ENCODE measurements at regions not wholly inside any gene's neighbourhood (a gene's known extent, or its start where the extent isn't known, plus 50 kb on each side); places are given as distances from the start of the nearest gene placed in this dataset.

DNA sequence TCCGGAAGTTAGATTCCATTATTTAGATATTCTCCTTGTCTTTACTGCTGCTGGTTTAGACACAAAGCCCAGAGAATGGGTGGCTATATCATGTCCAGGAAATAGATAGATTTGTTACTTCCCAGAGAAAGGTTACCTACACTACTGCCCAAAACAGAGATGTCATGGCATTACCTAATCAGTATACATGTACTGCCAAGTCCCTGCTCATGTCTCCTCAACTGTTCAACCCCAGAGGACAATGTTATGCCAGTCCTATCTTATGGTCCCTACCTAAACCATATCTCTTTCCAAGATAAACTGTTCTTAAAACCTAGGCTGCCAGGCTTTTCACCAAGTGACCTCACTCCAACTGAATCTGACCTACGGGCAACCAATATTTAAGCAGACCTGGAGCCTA, 209.5 kb upstream of the AR start:
- TF ChIP-seq, protein P1, sequence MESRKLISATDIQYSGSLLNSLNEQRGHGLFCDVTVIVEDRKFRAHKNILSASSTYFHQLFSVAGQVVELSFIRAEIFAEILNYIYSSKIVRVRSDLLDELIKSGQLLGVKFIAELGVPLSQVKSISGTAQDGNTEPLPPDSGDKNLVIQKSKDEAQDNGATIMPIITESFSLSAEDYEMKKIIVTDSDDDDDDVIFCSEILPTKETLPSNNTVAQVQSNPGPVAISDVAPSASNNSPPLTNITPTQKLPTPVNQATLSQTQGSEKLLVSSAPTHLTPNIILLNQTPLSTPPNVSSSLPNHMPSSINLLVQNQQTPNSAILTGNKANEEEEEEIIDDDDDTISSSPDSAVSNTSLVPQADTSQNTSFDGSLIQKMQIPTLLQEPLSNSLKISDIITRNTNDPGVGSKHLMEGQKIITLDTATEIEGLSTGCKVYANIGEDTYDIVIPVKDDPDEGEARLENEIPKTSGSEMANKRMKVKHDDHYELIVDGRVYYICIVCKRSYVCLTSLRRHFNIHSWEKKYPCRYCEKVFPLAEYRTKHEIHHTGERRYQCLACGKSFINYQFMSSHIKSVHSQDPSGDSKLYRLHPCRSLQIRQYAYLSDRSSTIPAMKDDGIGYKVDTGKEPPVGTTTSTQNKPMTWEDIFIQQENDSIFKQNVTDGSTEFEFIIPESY (IDR thresholded peaks at IDR 0.05; ENCODE audit: extremely low read depth, insufficient replicate concordance, low read length) = no peak
- TF ChIP-seq EZH2phosphoT487 (IDR thresholded peaks at IDR 0.05; ENCODE audit: borderline replicate concordance) (no peak), SIN3A (IDR thresholded peaks at IDR 0.05; ENCODE audit: low read depth) (no peak), RAD21 (IDR thresholded peaks at IDR 0.05; ENCODE audit: low read depth) (no peak), POLR2A (IDR thresholded peaks at IDR 0.05; ENCODE audit: borderline replicate concordance, extremely low read depth, insufficient read depth, insufficient read length) (no peak), CBX3 (IDR thresholded peaks at IDR 0.05; ENCODE audit: low read depth) (no peak)
- TF ChIP-seq, protein P2, sequence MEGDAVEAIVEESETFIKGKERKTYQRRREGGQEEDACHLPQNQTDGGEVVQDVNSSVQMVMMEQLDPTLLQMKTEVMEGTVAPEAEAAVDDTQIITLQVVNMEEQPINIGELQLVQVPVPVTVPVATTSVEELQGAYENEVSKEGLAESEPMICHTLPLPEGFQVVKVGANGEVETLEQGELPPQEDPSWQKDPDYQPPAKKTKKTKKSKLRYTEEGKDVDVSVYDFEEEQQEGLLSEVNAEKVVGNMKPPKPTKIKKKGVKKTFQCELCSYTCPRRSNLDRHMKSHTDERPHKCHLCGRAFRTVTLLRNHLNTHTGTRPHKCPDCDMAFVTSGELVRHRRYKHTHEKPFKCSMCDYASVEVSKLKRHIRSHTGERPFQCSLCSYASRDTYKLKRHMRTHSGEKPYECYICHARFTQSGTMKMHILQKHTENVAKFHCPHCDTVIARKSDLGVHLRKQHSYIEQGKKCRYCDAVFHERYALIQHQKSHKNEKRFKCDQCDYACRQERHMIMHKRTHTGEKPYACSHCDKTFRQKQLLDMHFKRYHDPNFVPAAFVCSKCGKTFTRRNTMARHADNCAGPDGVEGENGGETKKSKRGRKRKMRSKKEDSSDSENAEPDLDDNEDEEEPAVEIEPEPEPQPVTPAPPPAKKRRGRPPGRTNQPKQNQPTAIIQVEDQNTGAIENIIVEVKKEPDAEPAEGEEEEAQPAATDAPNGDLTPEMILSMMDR (IDR thresholded peaks at IDR 0.05 in 2 of 3, conservative IDR thresholded peaks at IDR 0.05 in 1 of 3; ENCODE audit: borderline replicate concordance in 1 of 3, insufficient read depth in 1 of 3, low read depth in 2 of 3, low read length in 2 of 3) = no peak
- TF ChIP-seq, protein P3, sequence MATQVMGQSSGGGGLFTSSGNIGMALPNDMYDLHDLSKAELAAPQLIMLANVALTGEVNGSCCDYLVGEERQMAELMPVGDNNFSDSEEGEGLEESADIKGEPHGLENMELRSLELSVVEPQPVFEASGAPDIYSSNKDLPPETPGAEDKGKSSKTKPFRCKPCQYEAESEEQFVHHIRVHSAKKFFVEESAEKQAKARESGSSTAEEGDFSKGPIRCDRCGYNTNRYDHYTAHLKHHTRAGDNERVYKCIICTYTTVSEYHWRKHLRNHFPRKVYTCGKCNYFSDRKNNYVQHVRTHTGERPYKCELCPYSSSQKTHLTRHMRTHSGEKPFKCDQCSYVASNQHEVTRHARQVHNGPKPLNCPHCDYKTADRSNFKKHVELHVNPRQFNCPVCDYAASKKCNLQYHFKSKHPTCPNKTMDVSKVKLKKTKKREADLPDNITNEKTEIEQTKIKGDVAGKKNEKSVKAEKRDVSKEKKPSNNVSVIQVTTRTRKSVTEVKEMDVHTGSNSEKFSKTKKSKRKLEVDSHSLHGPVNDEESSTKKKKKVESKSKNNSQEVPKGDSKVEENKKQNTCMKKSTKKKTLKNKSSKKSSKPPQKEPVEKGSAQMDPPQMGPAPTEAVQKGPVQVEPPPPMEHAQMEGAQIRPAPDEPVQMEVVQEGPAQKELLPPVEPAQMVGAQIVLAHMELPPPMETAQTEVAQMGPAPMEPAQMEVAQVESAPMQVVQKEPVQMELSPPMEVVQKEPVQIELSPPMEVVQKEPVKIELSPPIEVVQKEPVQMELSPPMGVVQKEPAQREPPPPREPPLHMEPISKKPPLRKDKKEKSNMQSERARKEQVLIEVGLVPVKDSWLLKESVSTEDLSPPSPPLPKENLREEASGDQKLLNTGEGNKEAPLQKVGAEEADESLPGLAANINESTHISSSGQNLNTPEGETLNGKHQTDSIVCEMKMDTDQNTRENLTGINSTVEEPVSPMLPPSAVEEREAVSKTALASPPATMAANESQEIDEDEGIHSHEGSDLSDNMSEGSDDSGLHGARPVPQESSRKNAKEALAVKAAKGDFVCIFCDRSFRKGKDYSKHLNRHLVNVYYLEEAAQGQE (IDR thresholded peaks at IDR 0.05; ENCODE audit: low read depth) = no peak

Data from HCT116 (cell line).